GM04504 (cell line): ENCODE measurements at regions not wholly inside any gene's neighbourhood (a gene's known extent, or its start where the extent isn't known, plus 50 kb on each side); places are given as distances from the start of the nearest gene placed in this dataset.

Experiments used
- DNase-seq: peaks from one replicate; pipeline ENCODE4 v3.0.0-alpha.2; 2012; ENCODE audit warnings: low read depth

DNA sequence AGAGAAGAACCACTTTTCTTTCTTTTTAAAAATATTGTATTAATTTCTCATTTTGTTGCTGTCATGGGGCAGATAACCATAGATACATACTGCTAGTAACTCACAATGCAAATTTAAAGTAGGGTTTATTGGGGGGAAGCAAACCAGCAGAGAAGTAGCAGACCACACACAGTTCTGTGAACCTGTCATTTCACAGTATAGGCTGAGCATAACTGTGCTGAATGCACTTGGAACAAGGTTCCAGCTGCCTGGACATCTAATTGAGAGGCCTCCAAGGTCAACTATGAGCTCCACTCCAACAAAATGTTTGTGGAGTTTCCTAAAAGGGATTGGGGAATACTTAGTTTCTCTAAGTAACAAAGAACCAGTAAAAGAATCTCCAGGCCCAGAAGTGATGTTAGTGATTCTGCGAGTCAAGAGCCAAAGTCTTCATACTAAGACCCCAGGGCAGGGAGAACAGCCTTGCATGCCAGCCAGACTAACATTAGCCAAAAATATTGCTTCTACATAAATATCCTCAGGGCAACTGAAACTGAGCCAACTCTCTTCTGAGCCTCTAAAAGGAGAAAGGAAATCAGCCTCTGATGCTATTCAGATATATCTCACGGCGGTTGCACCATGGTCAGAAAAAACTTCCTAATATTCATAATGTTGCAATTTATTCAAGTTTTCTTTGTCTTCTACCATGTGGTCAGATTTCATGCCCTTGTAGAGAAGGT is 856.4 kb upstream of the ALCAM start:
- no peak for DNase-seq

DNA sequence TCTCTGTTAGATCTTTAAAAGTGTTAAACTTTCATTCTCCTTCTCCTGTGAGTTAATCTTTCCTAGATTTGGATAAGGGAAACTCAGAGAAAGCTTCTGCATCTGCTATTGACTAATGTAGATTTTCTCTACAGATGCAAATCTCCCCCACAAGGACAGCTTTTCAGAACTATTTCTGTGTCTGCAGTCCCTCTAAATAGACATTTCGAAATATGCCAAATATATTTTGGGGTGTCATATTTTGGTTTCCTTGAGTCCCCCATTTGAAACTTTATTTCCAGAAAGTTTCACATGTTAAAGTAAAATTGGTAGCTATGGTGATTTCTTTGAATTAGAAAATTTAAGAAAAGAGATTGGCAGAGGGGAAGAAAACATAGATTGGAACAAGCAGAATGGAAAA is 852.3 kb upstream of the ALCAM start:
- DNase-seq = no peak

DNA sequence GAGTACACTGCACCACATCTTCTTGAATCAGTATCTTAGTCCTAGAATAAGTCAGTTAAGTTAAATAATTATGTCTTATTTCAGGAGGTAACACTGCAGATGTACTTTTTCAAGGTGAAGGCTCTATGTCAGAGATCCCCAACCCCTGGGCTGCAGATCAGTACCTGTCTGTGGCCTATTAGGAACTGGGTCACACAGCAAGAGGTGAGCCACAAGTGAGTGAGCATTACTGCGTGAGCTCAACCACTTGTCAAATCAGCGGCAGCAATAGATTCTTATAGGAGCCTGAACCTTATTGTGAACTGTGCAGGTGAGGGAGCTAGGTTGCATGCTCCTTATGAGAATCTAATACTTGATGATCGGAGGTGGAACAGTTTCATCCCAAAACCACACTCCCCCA is 851.9 kb upstream of the ALCAM start:
- no peak for DNase-seq

DNA sequence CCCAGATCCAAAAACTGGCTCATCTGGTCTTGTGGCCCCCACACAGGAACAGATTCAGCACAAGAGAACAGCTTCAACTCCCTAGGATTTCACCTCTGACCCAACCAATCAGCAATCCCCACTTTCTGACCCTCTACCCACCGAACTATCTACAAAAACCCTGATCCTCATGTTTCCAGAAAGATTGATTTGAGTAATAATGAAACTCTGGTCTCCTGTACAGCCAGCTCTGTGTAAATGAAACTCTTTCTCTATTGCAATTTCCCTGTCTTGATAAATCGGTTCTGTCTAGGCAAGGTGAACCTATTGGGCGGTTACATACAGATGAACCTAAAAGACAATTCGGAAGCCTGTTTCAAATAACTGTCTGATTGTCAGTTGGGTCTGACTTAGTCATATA is 847.6 kb upstream of the ALCAM start:
- no peak for DNase-seq

DNA sequence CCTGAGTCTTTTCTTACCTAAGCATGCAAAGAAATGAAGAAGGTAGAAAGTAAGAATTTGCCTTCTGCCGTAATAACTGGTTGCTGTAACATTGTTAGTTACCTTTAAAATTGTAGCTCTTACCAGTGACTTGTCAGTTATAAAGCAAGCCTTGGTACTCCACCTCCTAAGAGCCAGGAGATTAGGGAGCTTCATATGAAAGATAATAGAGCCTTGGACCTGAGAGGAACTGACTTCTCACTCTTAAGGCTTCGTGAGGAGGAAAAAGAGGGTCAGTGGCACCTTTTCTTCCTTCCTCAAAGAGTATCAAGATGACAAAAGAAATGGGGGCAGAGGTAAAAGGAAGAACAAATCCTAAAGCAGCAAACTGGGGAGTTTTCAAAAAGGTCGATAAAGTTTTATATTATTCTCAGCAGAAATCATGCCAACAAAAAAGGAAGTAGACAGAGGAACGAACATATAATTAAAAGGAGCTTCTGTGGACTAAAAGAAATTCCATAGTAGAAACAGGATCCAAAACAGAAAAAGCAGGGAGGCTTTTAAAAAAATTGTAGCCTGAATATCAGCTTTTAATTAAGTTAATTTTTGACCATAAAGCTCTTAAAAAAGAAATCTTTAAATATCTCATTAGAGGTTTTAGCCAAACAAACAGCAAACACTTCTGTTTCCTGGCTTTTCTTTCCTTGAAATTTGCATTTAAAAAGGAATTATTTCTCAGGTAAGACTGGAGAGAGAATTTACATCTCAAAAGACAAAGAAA is 847.1 kb upstream of the ALCAM start:
- no peak for DNase-seq

DNA sequence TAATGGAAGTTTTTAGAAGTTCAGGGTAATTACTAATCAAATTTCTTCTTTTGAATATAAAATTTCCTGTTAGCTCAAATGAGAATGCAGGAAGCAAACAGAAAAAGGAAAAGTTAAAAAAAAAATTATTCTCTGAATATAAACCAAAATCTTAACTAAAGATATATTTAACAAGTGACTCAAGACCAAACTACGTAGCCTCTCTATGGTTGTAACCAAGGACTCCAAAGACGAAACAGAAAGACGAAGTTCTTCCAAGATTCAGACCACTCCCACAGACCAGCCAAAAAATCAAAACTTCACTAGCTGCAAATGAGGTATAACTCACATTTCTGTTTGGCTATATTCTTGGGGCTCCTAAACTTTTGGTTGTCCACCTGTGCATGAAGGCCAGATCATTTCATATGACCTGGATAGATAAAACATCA is 846.5 kb upstream of the ALCAM start:
- DNase-seq = no peak

DNA sequence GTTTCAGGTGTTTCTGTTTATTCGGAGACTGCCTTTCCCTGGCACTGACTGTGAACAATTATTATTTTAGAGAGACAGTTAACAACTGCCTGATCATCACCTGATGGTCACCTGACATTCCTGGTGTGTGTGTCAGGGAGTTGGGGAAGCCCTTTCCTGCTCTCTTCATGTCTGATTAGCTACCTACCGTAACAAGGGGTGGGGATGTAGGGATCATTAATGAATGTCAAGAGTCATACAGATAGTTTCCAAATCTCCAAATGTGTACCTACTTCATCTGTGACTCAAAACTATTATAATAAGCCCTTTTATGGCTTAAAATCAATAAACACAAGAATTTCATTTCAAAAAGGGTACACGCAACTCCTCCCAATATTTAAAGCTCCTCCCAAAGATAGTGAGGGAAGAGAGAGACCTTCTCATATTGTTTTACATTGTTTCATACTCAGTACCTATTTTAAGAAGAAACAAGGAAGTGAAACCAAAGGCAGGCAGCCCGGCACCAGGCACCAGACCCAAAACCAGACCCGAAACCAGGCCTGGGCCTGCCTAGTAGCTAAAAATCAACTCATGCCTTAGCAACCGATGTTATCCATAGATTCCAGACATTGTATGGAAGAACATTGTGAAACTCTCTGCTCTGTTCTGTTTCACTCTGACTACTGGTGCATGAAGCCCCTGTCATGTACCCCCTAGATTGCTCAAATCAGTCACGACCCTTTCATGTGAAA is 844.9 kb upstream of the ALCAM start:
- DNase-seq = no peak

DNA sequence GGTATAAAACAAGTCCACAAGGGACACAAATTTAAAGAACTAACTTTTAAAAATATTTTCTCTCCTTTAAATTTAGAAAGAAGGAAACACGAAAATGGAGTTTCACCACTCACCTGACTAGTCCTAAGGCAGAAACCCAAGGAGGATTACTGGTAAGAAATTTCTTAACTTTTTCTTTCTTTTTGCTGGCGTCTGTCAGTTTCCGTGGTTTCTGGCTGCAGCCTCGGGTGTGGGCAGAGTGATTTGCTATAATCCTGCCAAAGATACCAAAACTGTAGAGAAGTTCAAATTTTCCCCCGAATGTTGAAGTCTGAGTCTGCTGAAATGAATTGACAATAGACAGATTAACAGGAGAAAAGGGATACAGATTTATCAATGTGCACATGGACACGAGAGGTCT is 843.6 kb upstream of the ALCAM start:
- DNase-seq = no peak

DNA sequence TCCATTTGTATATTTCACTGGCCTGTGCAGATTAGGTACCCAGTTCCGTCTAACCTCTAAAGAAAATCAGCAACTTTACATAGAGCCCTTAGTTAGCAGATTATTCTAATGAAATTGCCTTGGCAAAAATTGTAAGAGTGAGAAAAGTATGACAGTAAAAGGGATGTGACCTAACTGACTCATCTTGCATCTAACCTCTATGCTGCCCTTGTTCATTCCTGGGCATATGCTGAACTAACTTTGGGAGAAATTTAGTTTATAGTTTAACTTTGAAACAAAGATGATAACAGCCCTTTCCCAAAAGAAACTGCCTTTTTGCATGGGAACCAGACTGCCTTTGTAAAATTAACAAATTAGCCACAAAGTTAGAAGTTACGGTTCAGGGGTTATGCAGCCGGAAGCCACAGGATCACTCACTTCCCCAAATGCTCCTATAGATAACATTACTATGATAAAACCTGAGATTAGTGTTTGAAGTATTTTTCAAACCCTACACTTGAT is 839.8 kb upstream of the ALCAM start:
- no peak for DNase-seq

DNA sequence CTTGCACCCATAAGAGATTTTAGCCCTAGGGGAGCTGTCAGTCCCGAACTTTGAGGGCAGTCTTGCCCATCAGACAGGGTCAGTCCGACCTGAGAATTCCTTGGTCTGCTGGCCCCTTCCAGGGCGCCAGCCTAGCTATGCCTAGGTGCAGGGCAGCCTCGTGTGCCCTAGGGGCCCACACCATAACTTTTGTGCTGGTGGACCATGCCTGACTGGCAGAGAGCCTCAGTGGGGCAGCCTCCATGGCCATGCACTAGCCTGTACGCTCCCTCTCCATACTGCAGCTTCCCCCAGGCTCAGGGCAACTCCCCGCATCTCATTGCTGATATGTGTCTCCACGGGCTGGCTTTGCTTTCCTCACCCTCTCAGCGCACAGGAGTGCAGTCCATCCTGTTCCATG is 835.8 kb upstream of the ALCAM start:
- no peak for DNase-seq

- DNase-seq = no peak
Observed at GRCh38 chr3:104536715-104537114, 830.0 kb upstream of the ALCAM start.

GRCh38 chr3:104537323-104537722 is 829.4 kb upstream of the ALCAM start:
- DNase-seq = no peak

- no peak for DNase-seq
Observed at GRCh38 chr3:104546301-104546700, 820.4 kb upstream of the ALCAM start.

DNA sequence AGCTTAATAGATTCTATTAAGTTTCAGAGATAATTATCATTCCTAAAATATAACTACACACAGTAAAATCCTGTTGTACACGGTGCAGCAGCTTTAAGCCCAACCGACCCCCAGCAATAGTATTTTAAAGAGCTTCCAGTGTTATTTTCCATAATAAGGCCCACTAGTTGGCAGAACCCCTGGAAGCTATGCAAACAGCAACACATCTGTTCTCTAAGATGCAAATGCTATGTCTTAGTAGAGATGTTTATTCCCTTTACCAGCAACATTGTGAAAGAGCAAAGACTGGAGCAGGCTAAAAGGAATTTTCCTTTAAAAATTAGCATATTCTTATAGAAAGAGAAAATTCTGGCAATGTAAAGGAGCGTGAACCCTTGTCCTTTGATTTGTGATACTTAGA is 819.7 kb upstream of the ALCAM start:
- no peak for DNase-seq

DNA sequence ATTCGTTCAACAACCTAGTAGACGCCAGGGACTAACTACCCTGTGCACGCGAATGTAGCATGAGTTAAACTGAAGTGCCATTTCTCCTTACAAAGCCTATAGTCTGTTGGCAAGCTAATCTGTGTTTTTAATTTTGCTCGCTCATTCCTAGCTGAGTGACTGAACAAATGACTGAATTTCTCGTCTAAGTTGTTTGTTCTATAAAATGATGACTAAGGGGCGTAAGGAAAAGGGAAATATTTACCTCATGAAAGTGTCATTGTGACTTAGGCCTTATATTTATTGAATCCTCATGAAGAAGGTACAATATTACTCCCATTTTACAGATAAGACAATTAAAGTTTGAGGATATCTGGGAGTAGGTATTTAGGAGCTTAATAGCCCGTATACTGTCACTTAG is 818.3 kb upstream of the ALCAM start:
- DNase-seq = no peak

DNA sequence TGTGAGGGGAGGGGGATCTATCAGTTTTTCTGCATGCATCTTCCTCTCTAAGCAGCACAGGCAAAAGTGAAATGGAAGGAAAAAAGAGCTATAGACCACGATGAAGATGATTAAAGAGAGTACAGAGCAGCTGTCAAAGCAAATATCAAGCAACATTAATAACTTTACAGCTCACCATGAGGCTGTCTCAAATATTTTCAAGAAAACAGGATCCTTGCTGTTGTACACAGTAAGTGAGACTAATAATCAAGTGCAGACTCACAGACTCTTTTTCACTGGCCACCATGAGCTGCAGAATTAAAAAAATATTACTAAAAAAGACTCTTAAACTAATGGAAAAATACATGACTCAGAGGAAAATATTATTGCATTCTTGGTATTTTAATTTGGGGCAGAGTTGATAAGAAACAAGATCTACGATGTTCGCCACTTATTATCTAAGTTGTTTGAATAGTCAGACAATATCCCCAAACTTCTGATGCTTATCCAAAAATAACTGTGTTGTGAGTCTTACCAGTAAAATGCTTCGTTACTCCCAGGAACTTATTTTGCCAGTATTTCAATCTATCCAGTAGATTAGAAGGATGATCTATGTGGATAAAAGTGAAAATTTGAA is 817.5 kb upstream of the ALCAM start:
- no peak for DNase-seq

DNA sequence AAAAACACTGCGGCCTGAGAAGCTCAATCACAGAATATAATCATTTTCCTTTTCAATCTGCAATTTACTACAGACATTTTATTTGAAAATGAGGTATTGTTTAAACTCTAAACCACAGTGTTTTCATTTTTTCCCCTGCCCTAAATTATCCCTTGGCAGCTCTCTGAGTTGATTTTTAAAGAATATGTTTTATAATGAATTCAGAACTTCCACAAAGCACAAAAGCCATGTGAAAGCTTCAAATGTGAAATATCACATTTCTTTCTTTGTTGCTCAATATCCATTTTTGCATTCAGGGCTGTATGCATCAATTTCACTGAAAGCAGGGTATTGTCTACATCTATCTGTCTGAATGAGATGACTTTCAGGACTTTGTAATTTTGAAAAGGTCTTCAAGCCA is 813.6 kb upstream of the ALCAM start:
- DNase-seq = no peak

DNA sequence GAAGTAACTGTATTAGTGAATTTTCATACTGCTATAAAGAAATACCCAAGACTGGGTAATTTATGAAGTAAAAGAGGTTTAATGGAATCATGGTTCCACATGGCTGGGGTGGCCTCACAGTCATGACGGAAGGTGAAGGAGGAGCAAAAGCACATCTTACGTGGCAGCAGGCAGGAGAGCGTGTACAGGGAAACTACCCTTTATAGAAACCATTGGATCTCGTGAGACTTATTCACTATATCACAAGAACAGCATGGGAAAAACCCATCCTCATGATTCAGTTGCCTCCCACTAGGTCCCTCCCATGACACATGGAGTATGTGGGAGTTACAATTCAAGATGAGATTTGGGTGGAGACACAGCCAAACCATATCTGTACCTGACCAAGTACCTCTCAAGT is 812.3 kb upstream of the ALCAM start:
- DNase-seq = no peak

- no peak for DNase-seq
Observed at GRCh38 chr3:104555728-104556127, 811.0 kb upstream of the ALCAM start.

- DNase-seq = no peak
Observed at GRCh38 chr3:104556372-104557078, 810.2 kb upstream of the ALCAM start.

- DNase-seq = no peak
Observed at GRCh38 chr3:104561324-104561723, 805.4 kb upstream of the ALCAM start.
